ENCODE measurements at regions not wholly inside any gene's neighbourhood (a gene's known extent, or its start where the extent isn't known, plus 50 kb on each side); places are given as distances from the start of the nearest gene placed in this dataset.

DNA sequence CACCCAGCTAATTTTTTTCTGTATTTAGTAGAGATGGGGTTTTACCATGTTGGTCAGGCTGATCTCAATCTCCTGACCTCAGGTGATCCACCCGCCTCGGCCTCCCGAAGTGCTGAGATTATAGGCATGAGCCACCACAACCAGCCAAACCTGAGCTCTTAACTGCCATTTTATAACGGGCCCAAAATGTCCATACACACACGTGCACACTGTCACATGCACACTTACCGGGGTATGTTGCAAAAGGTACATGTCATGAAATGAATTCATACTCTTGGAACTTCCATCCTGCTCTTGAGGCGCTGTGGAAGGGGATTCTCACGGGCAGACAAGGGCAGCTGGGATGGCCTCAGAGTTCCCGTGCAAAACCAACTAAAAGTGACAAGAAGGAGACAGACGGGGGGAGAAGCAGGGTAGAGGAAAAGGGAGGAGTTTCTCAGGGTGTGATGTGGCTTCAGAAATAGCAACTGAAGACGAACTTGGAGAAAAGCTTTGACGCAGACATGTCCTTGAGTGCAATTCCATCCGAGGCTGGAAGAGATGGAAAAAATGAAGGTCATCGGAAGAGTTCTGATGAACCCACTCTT, 110.9 kb downstream of the BDH1 start:
- no peak overlapping the region for H3K27ac ChIP-seq (ENCODE audit: low read length)
- H3K4me1 ChIP-seq (ENCODE audit: insufficient read depth, low read length) = no peaks in the 10 kb centered on the region
- H3K36me3 ChIP-seq (ENCODE audit: insufficient read depth, low read length) = no peaks in the 10 kb centered on the region
- H3K27me3 ChIP-seq (ENCODE audit: insufficient read depth, low read length, poor library complexity) = peaks cover 7% of the 10 kb centered on the region
- no peak overlapping the region for H3K9ac ChIP-seq (ENCODE audit: low read depth, low read length)
- TF ChIP-seq CTCF (IDR thresholded peaks at IDR 0.05; ENCODE audit: borderline replicate concordance, extremely low read depth, low read length, poor library complexity, severe bottlenecking) = no peak
- no peak for TF ChIP-seq EZH2 (IDR thresholded peaks at IDR 0.05; ENCODE audit: borderline replicate concordance, low read depth, low read length, severe bottlenecking)
- no peak overlapping the region for H3K4me2 ChIP-seq (ENCODE audit: insufficient read depth, low read length)
- ATAC-seq (ENCODE audit: insufficient read depth, low read depth) = no peak
- no peaks in the 10 kb centered on the region for H3K9me3 ChIP-seq (ENCODE audit: insufficient read depth, low read length, severe bottlenecking)
- no peaks in the 10 kb centered on the region for H3K79me2 ChIP-seq (ENCODE audit: insufficient read depth, low read length)
- H4K20me1 ChIP-seq (ENCODE audit: insufficient read depth, low read length) = no peaks in the 10 kb centered on the region
- no peak overlapping the region for H2AFZ ChIP-seq (ENCODE audit: low read depth, low read length)
- no peak overlapping the region for H3K4me3 ChIP-seq (ENCODE audit: low read depth in 1 of 2, low read length in 2 of 2)
- no peak for DNase-seq

GRCh38 chr3:197443506-197443905, 112.3 kb downstream of the BDH1 start:
- H3K79me2 ChIP-seq (ENCODE audit: insufficient read depth, low read length) = no peaks in the 10 kb centered on the region
- H3K4me3 ChIP-seq (ENCODE audit: low read depth in 1 of 2, low read length in 2 of 2) = no peak overlapping the region
- H3K27me3 ChIP-seq (ENCODE audit: insufficient read depth, low read length, poor library complexity) = peaks cover 7% of the 10 kb centered on the region
- H4K20me1 ChIP-seq (ENCODE audit: insufficient read depth, low read length) = no peaks in the 10 kb centered on the region
- H3K9ac ChIP-seq (ENCODE audit: low read depth, low read length) = no peak overlapping the region
- no peak overlapping the region for H3K27ac ChIP-seq (ENCODE audit: low read length)
- H3K36me3 ChIP-seq (ENCODE audit: insufficient read depth, low read length) = no peaks in the 10 kb centered on the region
- H3K4me1 ChIP-seq (ENCODE audit: insufficient read depth, low read length) = no peaks in the 10 kb centered on the region
- no peak for TF ChIP-seq CTCF (IDR thresholded peaks at IDR 0.05; ENCODE audit: borderline replicate concordance, extremely low read depth, low read length, poor library complexity, severe bottlenecking)
- no peak for TF ChIP-seq EZH2 (IDR thresholded peaks at IDR 0.05; ENCODE audit: borderline replicate concordance, low read depth, low read length, severe bottlenecking)
- no peak overlapping the region for H2AFZ ChIP-seq (ENCODE audit: low read depth, low read length)
- no peak overlapping the region for H3K4me2 ChIP-seq (ENCODE audit: insufficient read depth, low read length)
- ATAC-seq (ENCODE audit: insufficient read depth, low read depth) (no peak), DNase-seq (no peak)
- H3K9me3 ChIP-seq (ENCODE audit: insufficient read depth, low read length, severe bottlenecking) = no peaks in the 10 kb centered on the region

DNA sequence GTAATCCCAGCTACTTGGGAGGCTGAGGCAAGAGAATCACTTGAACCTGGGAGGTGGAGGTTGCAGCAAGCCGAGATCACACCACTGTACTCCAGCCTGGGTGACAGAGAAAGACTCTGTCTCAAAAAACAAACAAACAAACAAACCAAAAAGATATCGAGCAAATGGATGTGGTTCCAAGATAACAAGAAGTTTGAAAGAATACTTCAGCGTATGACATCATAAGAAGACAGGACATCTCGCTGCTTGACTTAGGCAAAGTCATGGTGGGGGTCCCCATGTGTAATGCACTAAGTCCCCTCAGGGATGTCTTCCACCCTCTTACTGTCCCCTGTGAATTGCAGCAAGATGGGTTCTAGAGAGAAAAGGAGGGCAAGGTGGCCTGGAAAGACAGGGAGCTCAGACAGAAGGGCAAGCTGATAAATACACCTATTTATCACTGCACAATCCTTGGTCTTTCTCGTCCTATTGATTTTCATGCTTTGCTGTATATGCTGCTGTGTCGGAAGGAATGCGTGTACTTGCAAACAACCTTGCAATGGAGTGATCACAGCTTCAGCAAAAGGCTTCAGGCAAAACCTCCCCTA, 115.0 kb downstream of the BDH1 start:
- Histone ChIP-seq H4K20me1 (ENCODE audit: insufficient read depth, low read length) (no peaks in the 10 kb centered on the region), H3K4me1 (ENCODE audit: insufficient read depth, low read length) (no peaks in the 10 kb centered on the region), H3K27ac (ENCODE audit: low read length) (no peak overlapping the region), H2AFZ (ENCODE audit: low read depth, low read length) (no peak overlapping the region), H3K27me3 (ENCODE audit: insufficient read depth, low read length, poor library complexity) (peaks cover 7% of the 10 kb centered on the region), H3K79me2 (ENCODE audit: insufficient read depth, low read length) (no peaks in the 10 kb centered on the region), H3K4me2 (ENCODE audit: insufficient read depth, low read length) (no peak overlapping the region), H3K4me3 (ENCODE audit: low read depth in 1 of 2, low read length in 2 of 2) (no peak overlapping the region), H3K9ac (ENCODE audit: low read depth, low read length) (no peak overlapping the region), H3K36me3 (ENCODE audit: insufficient read depth, low read length) (no peaks in the 10 kb centered on the region), H3K9me3 (ENCODE audit: insufficient read depth, low read length, severe bottlenecking) (no peaks in the 10 kb centered on the region)
- no peak for TF ChIP-seq CTCF (IDR thresholded peaks at IDR 0.05; ENCODE audit: borderline replicate concordance, extremely low read depth, low read length, poor library complexity, severe bottlenecking)
- no peak for TF ChIP-seq EZH2 (IDR thresholded peaks at IDR 0.05; ENCODE audit: borderline replicate concordance, low read depth, low read length, severe bottlenecking)
- DNase-seq (no peak), ATAC-seq (ENCODE audit: insufficient read depth, low read depth) (no peak)

Data from DND-41 (cell line).